ENCODE measurements at regions not wholly inside any gene's neighbourhood (a gene's known extent, or its start where the extent isn't known, plus 50 kb on each side); places are given as distances from the start of the nearest gene placed in this dataset.
"Not testable (repeated sequence)": the region's sequence is repeated elsewhere in the genome, so short reads cannot be mapped to it uniquely, and the experiment has no call there.

GRCh38 chr12:61254225-61254624 lies 1006.0 kb upstream of the USP15 start:
- Histone ChIP-seq H3K9ac (ENCODE audit: low read depth, low read length, poor library complexity, severe bottlenecking) (no peak overlapping the region), H3K4me2 (ENCODE audit: low read depth, low read length, poor library complexity, severe bottlenecking) (no peak overlapping the region), H3K4me3 (ENCODE audit: low read length, poor library complexity, severe bottlenecking) (no peak overlapping the region), H3K79me2 (ENCODE audit: insufficient read depth, low read length) (no peaks in the 10 kb centered on the region), H3K36me3 (ENCODE audit: insufficient read depth, low read length) (no peaks in the 10 kb centered on the region), H3K27me3 (ENCODE audit: insufficient read depth, low read length, poor library complexity, severe bottlenecking) (no peaks in the 10 kb centered on the region), H2AFZ (ENCODE audit: low read length) (no peak overlapping the region), H3K9me2 (replicated peaks; ENCODE audit: low read depth, low read length) (no peaks in the 10 kb centered on the region), H4K20me1 (ENCODE audit: insufficient read depth, low read length, poor library complexity, severe bottlenecking) (no peaks in the 10 kb centered on the region), H3K9me3 (ENCODE audit: insufficient read depth, low read depth, low read length) (no peaks in the 10 kb centered on the region), H3F3A (ENCODE audit: low read depth) (no peaks in the 10 kb centered on the region), H3K4me1 (ENCODE audit: insufficient read depth, low read length, poor library complexity, severe bottlenecking) (no peaks in the 10 kb centered on the region)
- TF ChIP-seq EZH2phosphoT487 (IDR thresholded peaks at IDR 0.05; ENCODE audit: borderline replicate concordance) (no peak), CTCF (conservative IDR thresholded peaks at IDR 0.05; ENCODE audit: low read length) (no peak)

GRCh38 chr12:61264294-61264693 lies 995.9 kb upstream of the USP15 start:
- H3K79me2 ChIP-seq (ENCODE audit: insufficient read depth, low read length); H3F3A ChIP-seq (ENCODE audit: low read depth); H3K9ac ChIP-seq (ENCODE audit: low read depth, low read length, poor library complexity, severe bottlenecking); H3K9me2 ChIP-seq (replicated peaks; ENCODE audit: low read depth, low read length); H4K20me1 ChIP-seq (ENCODE audit: insufficient read depth, low read length, poor library complexity, severe bottlenecking); H3K4me1 ChIP-seq (ENCODE audit: insufficient read depth, low read length, poor library complexity, severe bottlenecking); H3K27me3 ChIP-seq (ENCODE audit: insufficient read depth, low read length, poor library complexity, severe bottlenecking); H2AFZ ChIP-seq (ENCODE audit: low read length); H3K4me3 ChIP-seq (ENCODE audit: low read length, poor library complexity, severe bottlenecking); H3K36me3 ChIP-seq (ENCODE audit: insufficient read depth, low read length); H3K4me2 ChIP-seq (ENCODE audit: low read depth, low read length, poor library complexity, severe bottlenecking); H3K9me3 ChIP-seq (ENCODE audit: insufficient read depth, low read depth, low read length): not testable (repeated sequence)

- Histone ChIP-seq H3K27me3 (ENCODE audit: insufficient read depth, low read length, poor library complexity, severe bottlenecking) (no peaks in the 10 kb centered on the region), H3K36me3 (ENCODE audit: insufficient read depth, low read length) (no peaks in the 10 kb centered on the region), H3K4me3 (ENCODE audit: low read length, poor library complexity, severe bottlenecking) (no peak overlapping the region), H2AFZ (ENCODE audit: low read length) (no peak overlapping the region), H3K4me2 (ENCODE audit: low read depth, low read length, poor library complexity, severe bottlenecking) (no peak overlapping the region), H3F3A (ENCODE audit: low read depth) (no peaks in the 10 kb centered on the region), H3K4me1 (ENCODE audit: insufficient read depth, low read length, poor library complexity, severe bottlenecking) (no peaks in the 10 kb centered on the region), H4K20me1 (ENCODE audit: insufficient read depth, low read length, poor library complexity, severe bottlenecking) (no peaks in the 10 kb centered on the region), H3K9me3 (ENCODE audit: insufficient read depth, low read depth, low read length) (no peaks in the 10 kb centered on the region; the same call in 1 of the 2 replicates), H3K9me2 (replicated peaks; ENCODE audit: low read depth, low read length) (no peaks in the 10 kb centered on the region), H3K79me2 (ENCODE audit: insufficient read depth, low read length) (no peaks in the 10 kb centered on the region), H3K9ac (ENCODE audit: low read depth, low read length, poor library complexity, severe bottlenecking) (no peak overlapping the region)
- no peak for TF ChIP-seq CTCF (conservative IDR thresholded peaks at IDR 0.05; ENCODE audit: low read length)
- TF ChIP-seq EZH2phosphoT487 (IDR thresholded peaks at IDR 0.05; ENCODE audit: borderline replicate concordance) = no peak
Measured at GRCh38 chr12:61267474-61267873, 992.7 kb upstream of the USP15 start.

- H3K36me3 ChIP-seq (ENCODE audit: insufficient read depth, low read length) = no peaks in the 10 kb centered on the region
- no peak for TF ChIP-seq CTCF (conservative IDR thresholded peaks at IDR 0.05; ENCODE audit: low read length)
- no peak for TF ChIP-seq EZH2phosphoT487 (IDR thresholded peaks at IDR 0.05; ENCODE audit: borderline replicate concordance)
- no peaks in the 10 kb centered on the region for H3K4me1 ChIP-seq (ENCODE audit: insufficient read depth, low read length, poor library complexity, severe bottlenecking)
- no peak overlapping the region for H3K4me3 ChIP-seq (ENCODE audit: low read length, poor library complexity, severe bottlenecking)
- H3K27me3 ChIP-seq (ENCODE audit: insufficient read depth, low read length, poor library complexity, severe bottlenecking) = no peaks in the 10 kb centered on the region
- H3K79me2 ChIP-seq (ENCODE audit: insufficient read depth, low read length) = no peaks in the 10 kb centered on the region
- no peak overlapping the region for H3K4me2 ChIP-seq (ENCODE audit: low read depth, low read length, poor library complexity, severe bottlenecking)
- no peak overlapping the region for H3K9ac ChIP-seq (ENCODE audit: low read depth, low read length, poor library complexity, severe bottlenecking)
- H3K9me2 ChIP-seq (replicated peaks; ENCODE audit: low read depth, low read length) = no peaks in the 10 kb centered on the region
- no peaks in the 10 kb centered on the region for H3K9me3 ChIP-seq (ENCODE audit: insufficient read depth, low read depth, low read length)
- H4K20me1 ChIP-seq (ENCODE audit: insufficient read depth, low read length, poor library complexity, severe bottlenecking) = no peaks in the 10 kb centered on the region
- H3F3A ChIP-seq (ENCODE audit: low read depth) = no peaks in the 10 kb centered on the region
- no peak overlapping the region for H2AFZ ChIP-seq (ENCODE audit: low read length)
Measured at GRCh38 chr12:61272441-61272840, 987.8 kb upstream of the USP15 start.

Measured in Loucy (cell line).